ENCODE measurements at regions not wholly inside any gene's neighbourhood (a gene's known extent, or its start where the extent isn't known, plus 50 kb on each side); places are given as distances from the start of the nearest gene placed in this dataset.
"Not testable (repeated sequence)": the region's sequence is repeated elsewhere in the genome, so short reads cannot be mapped to it uniquely, and the experiment has no call there.

DNA sequence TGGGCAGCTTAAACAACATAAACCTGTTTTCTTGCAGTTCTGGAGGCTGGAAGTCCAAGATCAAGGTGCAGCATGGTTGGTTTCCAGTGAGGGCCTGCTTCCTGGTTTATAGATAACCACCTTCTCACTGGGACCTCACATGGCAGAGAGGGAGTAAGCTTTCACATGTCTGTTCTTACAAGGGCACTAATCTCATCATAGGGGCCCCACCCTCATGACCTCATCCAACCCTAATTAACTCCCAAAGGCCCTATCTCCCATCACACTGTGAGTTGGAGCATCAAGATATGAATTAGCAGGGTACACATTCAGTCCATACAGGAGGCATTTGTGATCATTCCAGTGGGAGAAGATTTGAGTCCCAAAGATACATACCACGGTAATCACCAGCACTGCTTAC is 50.5 kb upstream of the GRIN2A start:
- DNase-seq (ENCODE audit: low read depth in 3 of 3, low spot score in 1 of 3), result no peak

DNA sequence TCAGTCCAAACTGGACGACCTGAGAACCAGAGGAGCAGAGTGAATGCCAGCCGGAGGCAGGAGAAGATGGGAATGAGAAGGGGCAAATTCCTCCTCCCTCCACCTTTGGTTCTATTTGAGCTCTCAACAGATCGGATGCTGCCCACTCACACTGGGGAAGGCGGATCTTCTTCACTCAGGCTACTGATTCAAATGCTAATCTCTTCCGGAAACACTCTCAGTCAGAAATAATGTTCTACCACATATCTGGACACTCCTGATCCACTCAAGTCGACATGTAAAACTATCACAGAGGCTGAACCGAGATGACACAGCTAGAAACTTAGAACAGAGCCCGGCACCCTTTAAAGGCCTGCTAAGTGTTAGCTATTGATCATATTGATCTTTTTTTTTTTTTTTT is 57.4 kb upstream of the GRIN2A start:
- no peak for DNase-seq (ENCODE audit: low read depth in 3 of 3, low spot score in 1 of 3)

DNA sequence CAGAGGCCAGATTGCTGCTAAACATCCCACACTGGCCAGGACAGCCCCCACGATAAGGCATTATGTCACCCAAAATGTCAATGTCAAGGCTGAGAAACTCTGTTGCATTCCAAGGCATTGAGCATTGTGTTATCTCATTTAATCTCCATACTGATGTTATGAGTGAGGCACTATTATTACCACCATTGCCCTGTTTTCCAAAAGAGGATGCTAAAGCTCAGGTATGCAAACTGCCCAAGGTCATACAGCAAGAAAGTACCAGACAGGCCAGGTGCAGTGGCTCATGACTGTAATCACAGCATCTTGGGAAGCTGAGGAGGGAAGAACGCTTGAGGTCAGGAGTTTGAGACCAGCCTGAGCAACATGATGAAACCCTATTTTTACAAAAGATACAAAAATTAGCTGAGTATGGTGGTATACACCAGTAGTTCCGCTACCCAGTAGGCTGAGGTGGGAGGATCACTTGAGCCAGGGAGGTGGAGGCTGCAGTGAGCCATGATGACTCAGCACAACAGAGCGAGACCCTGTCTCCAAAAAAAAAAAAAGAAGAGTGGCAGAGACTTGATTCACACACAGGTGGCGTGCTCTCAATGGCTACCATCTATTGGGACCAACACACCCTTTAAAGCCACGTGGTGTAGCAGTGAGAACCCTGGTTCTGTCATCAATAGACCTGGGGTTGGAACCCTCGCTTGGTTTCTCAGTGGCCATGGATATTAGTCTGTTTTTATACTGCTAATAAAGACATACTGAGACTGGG is 58.8 kb upstream of the GRIN2A start:
- no peak for DNase-seq (ENCODE audit: low read depth in 3 of 3, low spot score in 1 of 3)

DNA sequence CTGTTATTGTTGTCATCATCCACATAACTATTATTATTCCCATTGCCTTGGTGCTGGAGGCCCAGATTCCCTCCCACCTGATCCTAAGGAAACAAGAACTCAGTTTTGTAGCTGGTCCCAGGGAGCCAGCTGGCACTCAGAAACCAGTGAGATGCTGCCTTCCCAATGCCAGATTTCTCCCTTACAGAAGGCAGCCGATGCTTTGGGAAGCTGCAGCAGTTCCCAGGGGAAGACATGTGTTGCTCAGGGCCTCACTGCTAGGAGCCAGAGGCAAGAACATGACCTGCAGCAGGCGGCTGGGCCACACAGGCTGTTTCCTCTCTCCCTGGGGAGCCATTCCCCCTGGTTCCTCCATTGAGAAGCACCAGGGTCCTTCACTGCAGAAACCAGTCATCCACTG is 59.9 kb upstream of the GRIN2A start:
- DNase-seq (ENCODE audit: low read depth in 3 of 3, low spot score in 1 of 3), result no peak

DNA sequence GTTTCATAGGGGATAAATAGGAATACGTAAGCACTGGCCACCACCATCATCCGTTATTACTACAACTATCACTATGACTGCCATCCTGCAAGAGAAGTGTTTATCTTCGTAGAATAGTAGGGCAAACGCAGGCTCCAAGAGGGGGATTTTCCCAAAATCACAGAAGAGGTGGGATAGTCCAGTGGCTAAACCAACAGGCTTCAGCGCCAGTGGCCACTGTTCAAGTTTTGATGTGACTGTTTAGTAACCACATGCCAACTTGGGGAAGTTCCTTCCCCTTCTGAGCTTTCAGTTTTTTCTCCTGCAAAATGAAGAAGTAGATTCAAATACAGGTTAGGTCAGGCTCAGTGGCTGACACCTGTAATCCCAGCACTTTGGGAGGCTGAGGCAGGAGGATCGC is 60.7 kb upstream of the GRIN2A start:
- no peak for DNase-seq (ENCODE audit: low read depth in 3 of 3, low spot score in 1 of 3)

DNA sequence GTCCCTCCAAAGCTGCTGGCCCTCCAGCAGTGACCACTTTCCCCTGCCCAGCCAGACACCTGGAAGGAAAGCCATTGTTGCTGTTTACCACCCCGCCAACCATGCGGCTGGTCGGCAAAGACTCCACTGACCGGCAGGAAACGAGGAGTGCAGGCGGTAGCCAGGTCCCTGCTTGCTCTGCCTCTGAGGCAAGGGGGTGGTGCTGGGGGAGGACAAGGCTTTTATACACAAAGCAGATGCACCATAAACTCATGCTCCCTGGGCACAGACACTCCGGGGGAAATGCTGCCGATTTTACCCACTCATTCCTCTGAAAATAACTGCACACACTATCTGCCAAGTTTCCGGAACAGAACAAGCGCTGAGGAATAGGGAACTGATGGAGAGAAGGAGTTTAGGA is 62.8 kb upstream of the GRIN2A start:
- no peak for DNase-seq (ENCODE audit: low read depth in 3 of 3, low spot score in 1 of 3)

DNA sequence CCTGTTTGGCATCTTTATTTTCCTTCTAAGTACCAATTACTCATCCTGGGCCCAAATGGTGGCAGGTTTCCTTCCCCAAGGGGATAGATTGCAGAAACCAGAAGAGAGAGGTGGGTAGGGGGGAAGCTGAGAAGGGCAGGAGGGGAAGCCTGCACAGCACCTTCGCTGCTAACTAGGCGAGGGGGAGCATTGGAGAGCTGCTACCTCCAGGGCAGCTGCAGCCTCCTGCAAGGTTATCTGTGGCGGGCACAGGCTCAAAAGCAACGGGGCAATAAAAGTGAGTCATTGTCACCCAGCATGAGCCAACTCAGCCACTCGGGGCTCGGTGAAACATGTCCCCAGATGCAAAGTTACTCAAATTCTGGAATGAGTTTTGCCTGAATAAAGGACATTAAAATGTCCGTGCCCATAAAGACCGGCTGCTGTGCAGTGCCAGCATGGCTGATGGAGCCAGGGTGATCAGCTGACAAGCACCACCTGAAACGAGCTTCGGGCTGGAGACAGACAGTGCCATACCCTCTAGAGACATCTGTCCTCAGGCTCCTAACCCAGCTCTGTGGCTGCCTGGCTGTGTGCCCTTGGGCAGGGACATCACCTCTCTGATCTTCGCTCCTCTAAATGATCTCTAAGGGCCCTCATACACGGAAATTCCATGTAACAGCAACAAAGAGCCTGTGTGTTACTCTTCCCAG is 68.1 kb upstream of the GRIN2A start:
- no peak for DNase-seq (ENCODE audit: low read depth in 3 of 3, low spot score in 1 of 3)

DNA sequence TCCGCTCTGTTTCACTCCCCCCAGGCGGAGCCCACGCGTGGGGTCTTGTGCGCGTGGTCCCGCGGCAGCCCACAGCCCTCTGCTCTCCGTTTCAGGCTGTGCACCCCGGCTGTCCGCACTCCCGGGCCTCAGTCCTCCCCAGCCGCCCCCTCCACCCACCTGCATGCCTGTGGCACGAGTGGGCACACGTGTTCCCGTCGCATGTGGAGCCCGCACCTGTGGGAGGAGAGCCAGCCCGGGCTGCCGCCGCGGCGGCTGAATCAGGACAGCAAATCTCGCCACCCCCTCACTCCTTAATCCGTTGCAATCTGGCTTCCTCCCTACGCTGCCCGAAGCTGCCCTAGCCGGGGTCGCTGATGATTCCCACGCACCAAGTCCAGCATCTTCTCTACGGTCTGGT is 69.9 kb upstream of the GRIN2A start:
- DNase-seq (ENCODE audit: low read depth in 3 of 3, low spot score in 1 of 3), result no peak

DNA sequence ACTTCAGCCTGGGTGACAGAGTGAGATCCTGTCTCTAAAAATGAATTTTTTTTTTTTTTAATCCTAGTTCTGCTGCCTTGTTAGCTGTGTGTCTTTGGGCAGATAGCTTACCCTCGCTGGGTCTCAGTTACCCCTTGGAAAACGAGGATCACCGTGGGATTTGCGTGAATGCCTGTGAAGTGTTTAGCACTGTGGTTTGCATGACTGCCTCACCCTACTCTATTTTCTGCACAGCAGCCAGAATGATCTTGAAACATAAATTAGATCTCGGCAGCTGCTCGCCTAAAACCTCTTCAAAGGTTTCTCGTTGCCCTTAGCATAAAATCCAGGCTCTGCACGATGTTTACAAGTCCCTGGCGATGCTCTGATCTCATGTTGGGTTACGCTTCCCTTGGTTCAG is 71.2 kb upstream of the GRIN2A start:
- no peak for DNase-seq (ENCODE audit: low read depth in 3 of 3, low spot score in 1 of 3)

DNA sequence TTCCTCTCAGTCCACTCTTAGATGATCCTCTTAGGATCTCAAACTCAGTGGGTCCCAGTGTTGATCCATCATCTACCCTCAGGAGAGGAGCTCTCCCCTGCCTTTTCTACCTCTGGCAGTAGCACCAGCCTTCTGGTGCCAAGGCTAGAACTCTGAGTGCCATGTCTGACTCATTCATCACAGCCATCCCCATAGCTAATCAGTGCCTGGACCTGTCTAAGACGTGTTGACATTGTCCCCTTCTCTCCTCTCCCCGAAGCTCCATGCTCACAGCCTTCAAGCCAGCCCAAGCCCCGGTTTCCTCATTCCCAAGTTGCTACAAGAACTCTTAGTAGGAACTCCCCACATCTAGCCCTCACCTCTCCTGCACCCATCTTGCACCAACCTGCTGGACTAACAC is 73.5 kb upstream of the GRIN2A start:
- no peak for DNase-seq (ENCODE audit: low read depth in 3 of 3, low spot score in 1 of 3)

DNA sequence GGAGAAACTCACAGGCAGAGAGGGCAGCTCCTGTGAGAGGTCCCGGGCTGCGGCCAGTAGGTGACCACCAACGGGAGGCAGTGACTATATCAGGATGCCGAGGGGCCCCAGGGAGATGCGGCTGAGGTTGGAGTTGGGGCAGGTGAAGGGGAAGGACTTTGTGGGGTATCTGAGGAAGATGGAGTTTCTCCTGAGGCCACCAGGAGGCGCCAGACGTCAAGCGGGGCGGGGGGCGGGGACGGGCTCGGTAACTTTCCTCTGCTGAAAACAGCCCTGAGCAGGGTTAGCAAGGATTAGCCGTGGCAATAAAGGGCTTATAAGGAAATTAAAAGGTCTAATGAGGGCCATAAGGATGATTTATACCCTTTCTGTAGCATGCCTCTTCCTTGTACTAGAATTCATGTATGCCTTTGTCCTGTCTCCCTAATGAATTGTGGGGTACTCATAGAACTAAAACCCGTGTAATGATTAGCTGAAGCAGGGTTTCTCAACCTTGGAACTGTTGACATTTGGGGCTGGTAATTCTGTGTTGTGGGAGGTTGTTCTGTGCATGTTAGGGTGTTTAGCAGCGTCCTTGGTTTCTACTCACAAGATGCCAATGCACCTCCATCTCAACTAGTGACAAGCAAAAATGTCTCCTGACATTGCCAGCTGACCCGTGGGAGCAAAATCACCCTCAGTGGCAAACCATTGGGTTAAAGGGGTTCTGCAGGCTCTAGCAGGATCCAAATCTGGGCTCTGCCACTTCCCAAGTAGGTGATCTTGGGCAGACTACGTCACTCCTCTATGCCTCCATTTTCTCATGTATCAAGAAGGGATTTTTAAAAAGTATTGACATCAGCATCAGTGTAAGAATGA is 74.8 kb upstream of the GRIN2A start:
- DNase-seq (ENCODE audit: low read depth in 3 of 3, low spot score in 1 of 3), result peak; percentile 0 to 32 (median 0)

DNA sequence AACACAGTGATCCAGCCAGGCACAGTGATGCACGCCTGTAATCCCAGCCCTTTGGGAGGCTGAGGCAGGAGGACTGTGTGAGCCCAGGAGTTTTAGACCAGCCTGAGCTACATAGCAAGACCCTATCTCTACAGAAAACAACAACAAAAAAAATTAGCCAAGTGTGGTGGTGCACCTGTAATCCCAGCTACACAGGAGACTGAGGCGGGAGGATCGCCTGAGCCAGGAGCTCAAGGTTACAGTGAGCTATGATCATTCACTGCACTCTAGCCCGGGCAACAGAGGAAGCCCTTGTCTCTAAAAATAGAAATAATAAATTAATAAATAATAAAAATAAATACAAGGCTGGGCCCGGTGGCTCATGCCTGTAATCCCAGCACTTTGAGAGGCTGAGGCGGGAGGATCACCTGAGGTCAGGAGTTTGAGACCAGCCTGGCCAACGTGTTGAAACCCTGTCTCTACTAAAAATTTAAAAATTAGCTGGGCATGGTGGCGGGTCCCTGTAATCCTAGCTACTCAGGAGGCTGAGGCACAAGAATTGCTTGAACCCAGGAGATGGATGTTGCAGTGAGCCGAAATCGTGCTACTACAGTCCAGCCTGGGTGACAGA is 75.5 kb upstream of the GRIN2A start:
- not testable (repeated sequence) for DNase-seq (ENCODE audit: low read depth in 3 of 3, low spot score in 1 of 3)

DNA sequence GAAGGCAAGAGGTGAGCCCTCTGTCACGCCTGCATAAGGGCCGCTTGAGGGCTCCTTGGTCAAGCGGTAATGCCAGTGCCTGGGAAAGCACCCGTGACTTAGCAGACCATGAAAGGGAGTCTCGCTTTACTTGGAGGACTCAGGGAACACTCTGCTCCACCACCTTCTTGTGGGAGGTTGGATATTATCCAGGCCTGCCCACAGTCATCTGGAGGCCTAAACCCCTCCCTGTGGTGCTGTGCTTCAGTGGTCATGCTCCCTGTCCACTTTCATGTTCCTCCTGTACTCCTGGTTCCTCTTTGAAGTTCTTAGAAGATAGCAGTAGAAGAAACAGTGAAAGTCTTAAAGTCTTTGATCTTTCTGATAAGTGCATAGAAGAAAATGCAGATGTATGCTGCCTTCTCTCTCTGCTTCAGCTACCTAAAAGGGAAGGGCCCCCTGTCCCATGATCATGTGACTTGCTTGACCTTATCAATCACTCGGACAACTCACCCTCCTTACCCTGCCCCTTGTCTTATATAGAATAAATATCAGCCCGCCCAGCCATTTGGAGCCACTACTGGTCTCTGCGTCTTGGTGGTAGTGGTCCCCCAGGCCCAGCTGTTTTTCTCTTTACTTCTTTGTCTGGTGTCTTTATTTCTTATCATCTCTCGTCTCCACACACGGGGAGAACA is 76.8 kb upstream of the GRIN2A start:
- DNase-seq (ENCODE audit: low read depth in 3 of 3, low spot score in 1 of 3), result not testable (repeated sequence)

DNA sequence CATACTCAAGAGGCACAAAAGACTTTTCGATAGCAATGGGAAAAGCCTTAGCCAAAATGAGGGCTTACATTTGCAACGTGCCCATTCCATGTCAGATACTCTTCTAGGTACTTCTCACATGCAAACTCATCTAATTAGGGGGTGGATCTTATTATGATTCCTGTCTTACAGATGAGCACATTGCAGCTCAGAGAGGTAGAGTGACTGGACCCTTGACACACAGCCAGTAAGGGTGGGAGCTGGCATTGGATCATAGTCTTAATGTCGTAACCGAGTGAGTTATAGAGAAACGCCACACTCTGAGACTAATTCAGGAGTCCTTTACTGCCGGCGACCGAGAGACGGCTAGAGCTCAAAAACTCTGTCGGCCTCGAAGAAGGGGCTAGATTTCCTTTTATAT is 78.8 kb upstream of the GRIN2A start:
- no peak for DNase-seq (ENCODE audit: low read depth in 3 of 3, low spot score in 1 of 3)

DNA sequence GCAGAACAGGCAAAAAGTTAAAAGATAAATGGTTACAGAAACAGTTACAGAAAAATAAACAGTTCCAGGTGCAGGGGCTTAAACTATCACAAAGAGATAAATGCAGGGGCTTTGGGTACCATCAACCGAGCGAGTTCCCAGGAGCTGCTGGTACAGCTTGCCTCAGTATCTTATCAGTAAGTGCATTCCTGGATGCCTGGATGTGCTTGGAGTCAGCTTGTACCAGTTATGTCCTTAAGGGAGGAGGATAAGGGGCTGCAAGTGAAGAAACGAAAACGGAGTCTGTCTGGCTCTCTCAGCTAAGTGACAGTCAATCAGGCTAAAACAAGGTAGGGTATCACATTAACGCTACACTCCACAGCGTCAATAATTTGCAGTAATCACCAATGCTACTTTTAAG is 79.3 kb upstream of the GRIN2A start:
- DNase-seq (ENCODE audit: low read depth in 3 of 3, low spot score in 1 of 3), result not testable (repeated sequence)

DNA sequence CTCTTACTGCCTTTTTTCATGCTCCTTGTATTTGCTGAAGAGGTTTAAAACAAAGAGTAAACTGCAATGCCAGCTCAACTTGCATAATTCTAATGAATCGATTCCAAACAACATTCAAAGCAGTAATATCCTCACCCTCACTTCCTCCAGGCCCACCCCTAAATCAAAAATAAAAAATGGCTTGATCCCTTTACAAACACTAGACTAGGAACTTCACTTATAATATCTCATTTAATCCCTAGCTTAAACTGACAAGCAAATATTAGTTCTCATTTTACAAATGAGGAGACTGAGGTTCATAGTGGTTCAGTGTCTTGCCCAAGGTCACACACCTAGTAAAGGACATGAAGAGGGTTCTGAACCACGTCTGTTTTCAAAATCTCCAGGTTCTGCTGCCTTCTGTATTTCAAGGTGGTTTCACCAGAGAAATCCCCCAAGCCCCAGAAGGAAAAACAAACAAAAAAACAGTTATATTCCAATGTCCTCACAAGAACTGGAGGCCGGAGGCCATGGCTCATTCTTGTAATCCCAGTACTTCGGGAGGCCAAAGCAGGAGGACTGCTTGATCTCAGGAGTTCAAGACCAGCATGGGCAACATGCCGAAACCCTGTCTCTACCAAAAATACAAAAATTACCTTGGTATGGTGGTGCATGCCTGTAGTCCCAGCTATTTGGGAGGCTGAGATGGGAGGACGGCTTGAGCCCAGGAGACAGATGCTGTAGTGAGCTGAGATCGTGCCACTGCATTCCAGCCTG is 80.3 kb upstream of the GRIN2A start:
- DNase-seq (ENCODE audit: low read depth in 3 of 3, low spot score in 1 of 3), result no peak

DNA sequence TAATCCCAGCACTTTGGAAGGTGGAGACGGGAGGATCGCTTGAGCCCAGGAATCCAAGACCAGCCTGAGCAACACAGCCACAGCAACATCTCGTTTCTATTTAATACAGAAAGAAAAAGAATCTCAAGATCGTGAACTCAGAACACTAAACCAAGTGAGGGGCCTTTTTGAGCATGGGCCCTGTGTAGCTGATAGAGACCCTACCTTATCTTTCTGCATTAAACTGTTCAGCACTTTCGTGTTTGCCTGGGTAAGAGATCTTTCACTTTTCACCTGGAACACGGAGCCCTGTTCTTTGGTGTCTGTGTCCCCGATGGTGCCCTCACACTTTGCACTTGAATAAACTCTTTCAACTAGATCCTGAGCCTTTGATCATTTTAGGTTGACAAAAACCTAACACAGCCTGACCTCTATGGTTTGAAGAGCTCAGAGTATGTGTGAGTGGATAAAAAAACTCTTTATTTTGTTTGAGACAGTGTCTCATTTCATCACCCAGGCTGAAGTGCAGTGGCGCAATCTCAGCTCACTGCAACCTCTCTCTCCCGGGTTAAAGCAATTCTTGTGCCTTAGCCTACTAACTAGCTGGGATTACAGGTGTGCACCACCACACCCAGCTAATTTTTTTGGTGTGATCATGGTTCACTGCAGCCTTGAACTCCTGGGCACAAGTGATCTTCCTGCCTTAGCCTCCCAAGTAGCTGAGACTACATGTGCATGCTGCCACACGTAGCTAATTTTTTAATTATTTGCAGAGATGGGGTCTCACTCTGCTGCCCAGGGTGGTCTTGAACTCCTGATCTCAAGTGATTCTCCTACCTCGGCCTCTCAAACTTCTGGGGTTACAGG is 83.8 kb upstream of the GRIN2A start:
- no peak for DNase-seq (ENCODE audit: low read depth in 3 of 3, low spot score in 1 of 3)

DNA sequence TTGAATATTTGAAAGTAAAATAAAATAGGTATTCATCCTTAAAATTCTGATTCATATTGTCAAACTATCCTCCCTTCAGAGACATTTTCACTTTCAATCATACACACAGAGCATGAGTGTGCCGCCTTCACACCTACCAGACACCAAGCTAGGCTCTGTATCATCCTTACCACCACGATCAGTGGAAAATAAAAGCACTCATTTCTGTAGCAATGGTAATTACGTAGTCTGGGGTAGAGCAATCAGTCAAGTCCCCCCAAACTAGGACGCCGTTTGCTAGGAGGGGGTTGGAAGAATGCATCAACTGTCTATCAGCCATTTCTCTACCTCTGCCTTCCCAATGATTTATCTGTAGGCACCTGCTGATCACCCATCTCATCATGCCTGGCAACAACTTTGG is 84.6 kb upstream of the GRIN2A start:
- no peak for DNase-seq (ENCODE audit: low read depth in 3 of 3, low spot score in 1 of 3)

DNA sequence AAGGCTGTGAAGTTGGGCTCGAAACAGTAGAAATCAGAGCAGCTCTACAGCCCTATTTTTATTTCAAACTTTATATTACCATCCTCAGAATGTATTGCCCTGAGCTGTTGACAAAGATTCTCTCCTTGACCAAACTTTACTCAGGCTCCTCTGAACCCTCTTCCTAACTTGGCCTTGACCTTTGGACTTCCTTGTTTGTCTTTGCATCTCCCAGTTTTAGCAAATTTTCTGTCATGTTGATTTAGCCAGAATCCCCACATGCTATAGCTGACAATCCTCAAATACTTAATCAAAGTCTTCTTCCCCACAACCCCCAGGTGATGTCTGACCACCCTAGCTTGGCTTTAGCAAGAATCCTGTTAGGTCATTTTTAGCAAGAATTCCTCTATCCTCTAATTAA is 87.4 kb upstream of the GRIN2A start:
- no peak for DNase-seq (ENCODE audit: low read depth in 3 of 3, low spot score in 1 of 3)
